ENCODE measurements at regions not wholly inside any gene's neighbourhood (a gene's known extent, or its start where the extent isn't known, plus 50 kb on each side); places are given as distances from the start of the nearest gene placed in this dataset.

GRCh38 chr7:156518466-156518865 is 122.1 kb upstream of the RNF32 start:
- TF ChIP-seq EZH2phosphoT487 (IDR thresholded peaks at IDR 0.05; ENCODE audit: borderline replicate concordance, low read length) (no peak), CTCF (IDR thresholded peaks at IDR 0.05; ENCODE audit: low read depth, low read length, poor library complexity, severe bottlenecking) (no peak)

Data from DOHH2 (cell line).